Coronary artery (tissue), 2 donors: ENCODE measurements at regions not wholly inside any gene's neighbourhood (a gene's known extent, or its start where the extent isn't known, plus 50 kb on each side); places are given as distances from the start of the nearest gene placed in this dataset.

Source experiments
- DNase-seq: peaks from one replicate; pipeline ENCODE4 v3.0.0-alpha.2; 2017; ENCODE audit warnings: low spot score
- H3K27ac ChIP-seq, 2 donors: fragments of 200-600 bp; sonication (generic); one replicate each; pipeline ENCODE4 v1.5.1; 2016 to 2019
- H3K4me3 ChIP-seq: fragments of 200-600 bp; sonication (generic); 2 replicates; pipeline ENCODE4 v1.5.1; 2016; ENCODE audit warnings: mild to moderate bottlenecking, moderate library complexity
- TF ChIP-seq, protein P1 (sequence below): fragments of 200-600 bp; sonication (generic); IDR thresholded peaks from one replicate; pipeline ENCODE4 v1.5.1; 2019; ENCODE audit warnings: antibody characterized with exemption

DNA sequence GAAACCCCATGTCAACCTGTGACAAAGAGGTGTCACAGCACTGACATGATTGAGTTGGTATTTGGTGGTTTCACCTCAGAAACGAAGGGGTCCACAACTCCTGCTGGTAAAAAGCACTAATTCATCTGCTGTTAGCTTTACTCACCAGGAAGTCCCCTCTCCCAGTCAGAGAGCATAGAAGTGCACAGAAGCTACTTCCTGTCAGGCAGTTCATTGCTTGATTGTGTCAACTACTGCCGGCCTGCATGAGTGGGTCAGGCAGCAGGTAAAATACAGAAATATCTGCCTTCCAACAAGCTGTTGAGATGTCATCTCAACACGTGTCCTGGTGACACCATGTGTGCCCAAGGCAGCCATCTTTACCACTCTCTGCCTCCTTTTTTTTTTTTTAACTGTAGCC is 596.6 kb upstream of the NR2F2 start:
- TF ChIP-seq, protein P1, sequence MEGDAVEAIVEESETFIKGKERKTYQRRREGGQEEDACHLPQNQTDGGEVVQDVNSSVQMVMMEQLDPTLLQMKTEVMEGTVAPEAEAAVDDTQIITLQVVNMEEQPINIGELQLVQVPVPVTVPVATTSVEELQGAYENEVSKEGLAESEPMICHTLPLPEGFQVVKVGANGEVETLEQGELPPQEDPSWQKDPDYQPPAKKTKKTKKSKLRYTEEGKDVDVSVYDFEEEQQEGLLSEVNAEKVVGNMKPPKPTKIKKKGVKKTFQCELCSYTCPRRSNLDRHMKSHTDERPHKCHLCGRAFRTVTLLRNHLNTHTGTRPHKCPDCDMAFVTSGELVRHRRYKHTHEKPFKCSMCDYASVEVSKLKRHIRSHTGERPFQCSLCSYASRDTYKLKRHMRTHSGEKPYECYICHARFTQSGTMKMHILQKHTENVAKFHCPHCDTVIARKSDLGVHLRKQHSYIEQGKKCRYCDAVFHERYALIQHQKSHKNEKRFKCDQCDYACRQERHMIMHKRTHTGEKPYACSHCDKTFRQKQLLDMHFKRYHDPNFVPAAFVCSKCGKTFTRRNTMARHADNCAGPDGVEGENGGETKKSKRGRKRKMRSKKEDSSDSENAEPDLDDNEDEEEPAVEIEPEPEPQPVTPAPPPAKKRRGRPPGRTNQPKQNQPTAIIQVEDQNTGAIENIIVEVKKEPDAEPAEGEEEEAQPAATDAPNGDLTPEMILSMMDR: no peak
- no peak overlapping the region for H3K27ac ChIP-seq
- H3K4me3 ChIP-seq: no peak overlapping the region
- no peak for DNase-seq

DNA sequence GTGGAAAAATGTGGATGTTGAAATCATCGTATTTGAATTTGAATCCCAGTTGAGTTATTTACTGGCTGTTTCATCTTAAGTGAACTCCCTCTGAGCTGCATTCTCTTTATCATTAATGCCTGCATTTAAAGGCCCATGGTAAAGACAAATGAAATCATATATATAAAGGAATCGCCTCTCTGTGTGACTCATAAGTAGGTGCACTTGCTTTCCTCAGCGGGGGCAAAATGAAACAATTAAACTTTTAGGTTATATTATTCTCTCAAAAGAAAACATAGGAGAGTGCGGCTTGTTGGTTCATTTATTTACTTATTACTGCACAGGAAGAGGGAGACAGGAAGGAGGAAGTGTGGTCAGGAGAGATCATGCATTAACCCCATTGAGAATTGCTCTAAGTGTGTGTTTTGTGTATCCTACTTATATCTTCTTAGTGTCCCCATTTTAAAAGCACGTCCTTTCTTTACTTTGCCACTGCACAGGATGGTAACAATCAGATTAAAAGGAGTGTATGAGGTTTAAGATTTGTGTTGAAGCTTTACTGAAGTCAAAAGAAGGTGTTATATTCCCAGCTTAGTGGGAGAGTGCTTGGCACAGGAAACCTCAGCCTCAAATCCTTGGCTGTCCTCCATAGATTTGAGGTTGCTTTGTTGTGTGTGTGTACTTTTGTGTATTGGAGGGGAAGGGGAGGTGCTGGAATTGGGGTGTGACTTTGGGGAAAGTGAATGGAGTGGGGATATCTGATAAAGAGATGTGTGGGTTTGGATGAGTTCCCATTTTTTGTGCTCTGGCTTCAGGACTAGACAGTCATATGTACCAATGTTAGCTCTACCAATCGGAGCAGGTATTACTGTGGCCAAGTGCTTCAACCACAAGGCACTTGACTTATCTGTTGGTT is 595.8 kb upstream of the NR2F2 start:
- no peak for DNase-seq
- Histone ChIP-seq H3K27ac (no peak overlapping the region), H3K4me3 (no peak overlapping the region)
- TF ChIP-seq, protein P1: no peak

- DNase-seq: no peak
- no peak overlapping the region for H3K27ac ChIP-seq
- no peak overlapping the region for H3K4me3 ChIP-seq
- TF ChIP-seq, protein P1: no peak
Observed at GRCh38 chr15:95737060-95737459, 593.4 kb upstream of the NR2F2 start.

GRCh38 chr15:95739131-95739530 is 591.4 kb upstream of the NR2F2 start:
- Histone ChIP-seq H3K4me3 (no peak overlapping the region), H3K27ac (no peak overlapping the region)
- TF ChIP-seq, protein P1: no peak
- DNase-seq: no peak

DNA sequence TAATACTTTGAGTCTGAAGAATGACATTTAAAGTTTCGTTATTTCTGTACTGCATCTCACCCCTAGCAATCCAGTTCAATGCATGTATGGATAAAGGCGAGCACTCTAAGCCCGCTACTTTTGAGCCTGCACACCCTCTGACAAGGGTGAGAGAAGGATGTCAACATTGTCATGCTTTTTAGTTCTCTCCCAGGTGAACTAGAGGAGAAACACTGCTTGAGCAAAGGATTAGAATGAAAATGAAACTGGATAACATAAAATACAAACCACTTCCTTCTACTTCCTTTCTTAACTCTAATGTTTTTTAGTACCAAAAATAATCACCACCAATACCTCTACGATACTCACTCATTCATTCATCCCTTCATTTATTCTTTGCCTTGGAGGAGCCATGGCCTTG is 588.7 kb upstream of the NR2F2 start:
- TF ChIP-seq, protein P1: no peak
- no peak for DNase-seq
- no peak overlapping the region for H3K27ac ChIP-seq
- H3K4me3 ChIP-seq: no peak overlapping the region

GRCh38 chr15:95742256-95742655 is 588.2 kb upstream of the NR2F2 start:
- TF ChIP-seq, protein P1: no peak
- no peak for DNase-seq
- H3K27ac ChIP-seq: no peak overlapping the region
- no peak overlapping the region for H3K4me3 ChIP-seq

DNA sequence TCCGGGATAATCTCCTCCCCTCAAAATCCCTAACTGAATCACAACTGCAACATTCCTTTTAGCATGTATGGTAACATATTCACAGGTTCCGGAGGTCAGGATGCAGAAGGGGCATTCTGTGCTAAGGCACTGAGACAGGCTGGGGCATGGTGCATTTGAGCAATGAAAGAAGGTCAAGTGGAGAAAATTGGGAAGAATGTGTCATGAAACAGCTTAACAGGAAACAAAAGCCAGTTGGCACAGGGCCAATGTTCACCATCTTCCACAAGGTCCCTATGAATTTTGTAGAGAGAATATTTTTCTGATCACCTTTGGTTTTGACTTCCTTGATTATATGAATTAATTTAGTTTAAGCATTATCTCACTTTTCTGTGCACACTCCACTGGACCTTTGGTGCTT is 587.7 kb upstream of the NR2F2 start:
- no peak overlapping the region for H3K4me3 ChIP-seq
- no peak overlapping the region for H3K27ac ChIP-seq
- TF ChIP-seq, protein P1: no peak
- DNase-seq: no peak
